ENCODE measurements at regions not wholly inside any gene's neighbourhood (a gene's known extent, or its start where the extent isn't known, plus 50 kb on each side); places are given as distances from the start of the nearest gene placed in this dataset.
"Not testable (repeated sequence)": the region's sequence is repeated elsewhere in the genome, so short reads cannot be mapped to it uniquely, and the experiment has no call there.

DNA sequence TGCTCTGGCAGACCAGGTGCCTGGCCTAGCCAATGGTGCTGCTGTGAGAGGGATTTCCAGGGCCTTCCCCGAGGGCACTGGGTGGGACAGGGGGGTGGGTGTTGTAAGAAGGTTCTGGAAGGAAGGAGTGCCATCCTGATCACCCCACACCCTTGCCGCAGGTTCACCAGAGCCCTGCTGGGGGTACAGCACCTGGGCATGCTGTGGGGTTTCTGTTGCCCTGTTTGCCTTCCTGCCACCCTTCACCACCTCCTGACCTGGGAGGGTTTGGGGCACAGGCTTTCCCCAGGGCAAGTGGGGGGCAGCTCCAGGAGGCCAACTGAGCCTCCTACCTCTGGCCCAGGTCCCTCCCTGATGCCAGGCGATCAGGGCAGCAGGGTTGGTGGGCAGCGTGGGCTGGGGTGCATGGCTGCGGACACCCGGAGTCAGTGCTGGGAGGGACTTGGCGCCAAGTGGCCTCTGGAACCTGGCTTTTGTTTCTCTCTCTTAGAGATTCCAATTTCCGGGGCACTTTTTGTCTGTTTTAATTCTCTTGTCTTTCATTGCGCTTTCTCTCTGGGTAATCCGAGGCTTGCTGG is 318.8 kb downstream of the PTPRU start:
- no peak for DNase-seq (ENCODE audit: extremely low read depth in 1 of 2, low read depth in 1 of 2)

GRCh38 chr1:29554208-29554778 is 318.0 kb downstream of the PTPRU start:
- DNase-seq (ENCODE audit: extremely low read depth in 1 of 2, low read depth in 1 of 2) = no peak

DNA sequence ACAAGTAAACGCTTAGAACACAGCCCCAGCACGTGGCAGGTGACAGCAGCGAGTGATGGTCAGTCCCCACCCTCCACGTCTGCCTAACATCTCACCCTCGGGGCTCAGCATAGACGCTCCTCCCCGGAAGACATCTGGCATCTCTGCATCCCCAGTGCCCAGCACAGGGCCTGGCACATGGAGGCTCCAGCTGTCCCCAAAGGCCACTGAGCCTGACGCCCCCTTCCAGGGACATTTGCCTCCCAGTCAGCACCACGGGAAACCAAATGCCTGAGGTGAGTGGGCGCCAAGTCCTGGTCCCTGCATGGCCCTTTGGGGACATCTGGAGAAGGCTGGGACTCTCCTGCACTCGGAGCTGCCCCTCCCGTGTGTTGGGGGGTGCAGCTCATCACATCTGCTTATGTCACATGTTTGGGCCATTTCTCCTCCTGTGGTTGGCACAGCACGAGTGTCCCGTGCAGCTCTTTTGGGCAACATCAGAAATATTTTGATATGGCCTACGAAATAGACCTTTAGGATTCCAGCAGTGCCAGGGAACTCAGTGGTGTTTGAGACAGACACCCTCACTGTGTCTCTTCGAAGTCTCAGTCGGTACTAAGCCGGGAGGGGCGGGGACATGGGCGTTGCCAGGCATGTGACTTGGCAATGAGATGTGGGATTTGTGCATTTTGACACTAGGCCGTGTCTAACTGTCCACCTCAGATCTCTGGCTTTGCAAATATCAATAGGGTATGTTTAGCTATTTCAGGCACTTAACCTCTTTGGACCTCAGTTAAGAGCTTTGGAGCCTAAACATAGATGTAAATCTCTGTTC is 315.0 kb downstream of the PTPRU start:
- DNase-seq (ENCODE audit: extremely low read depth in 1 of 2, low read depth in 1 of 2) = no peak

DNA sequence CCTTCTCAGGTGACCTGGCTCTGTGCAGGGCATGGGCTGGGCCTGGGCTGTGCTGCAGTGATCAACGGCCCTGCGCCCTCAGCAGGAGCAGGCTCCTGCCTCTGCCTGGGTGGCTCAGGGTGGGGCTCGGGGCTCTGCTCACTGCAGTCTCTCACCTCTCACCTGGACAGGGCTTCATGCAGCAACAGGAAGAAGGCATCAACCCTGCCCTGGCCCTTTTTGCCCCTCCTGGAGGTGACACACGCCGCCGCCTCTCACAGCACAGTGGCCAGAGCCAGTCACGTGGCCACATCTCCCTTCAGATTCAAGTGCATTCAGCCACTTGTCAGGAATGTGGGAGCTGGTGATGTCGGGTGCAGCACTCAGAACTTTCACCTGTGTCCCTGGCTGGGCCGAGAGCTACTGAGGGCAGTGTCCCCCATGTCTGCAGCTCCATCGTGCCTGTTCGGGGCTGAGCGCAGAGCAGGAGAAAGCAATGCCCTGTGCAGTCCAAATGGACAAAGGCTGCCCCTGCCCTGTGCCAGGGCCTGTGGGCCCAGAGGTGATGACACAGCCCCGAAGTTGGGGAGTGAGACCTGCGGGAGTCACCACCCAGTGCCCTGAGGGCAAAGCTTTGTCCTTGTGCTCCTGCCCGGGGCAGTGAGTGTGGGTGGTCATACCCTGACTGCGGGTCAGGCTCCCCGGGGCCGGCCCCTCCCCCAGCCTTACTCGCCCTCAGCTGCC is 314.0 kb downstream of the PTPRU start:
- DNase-seq (ENCODE audit: extremely low read depth in 1 of 2, low read depth in 1 of 2) = no peak

DNA sequence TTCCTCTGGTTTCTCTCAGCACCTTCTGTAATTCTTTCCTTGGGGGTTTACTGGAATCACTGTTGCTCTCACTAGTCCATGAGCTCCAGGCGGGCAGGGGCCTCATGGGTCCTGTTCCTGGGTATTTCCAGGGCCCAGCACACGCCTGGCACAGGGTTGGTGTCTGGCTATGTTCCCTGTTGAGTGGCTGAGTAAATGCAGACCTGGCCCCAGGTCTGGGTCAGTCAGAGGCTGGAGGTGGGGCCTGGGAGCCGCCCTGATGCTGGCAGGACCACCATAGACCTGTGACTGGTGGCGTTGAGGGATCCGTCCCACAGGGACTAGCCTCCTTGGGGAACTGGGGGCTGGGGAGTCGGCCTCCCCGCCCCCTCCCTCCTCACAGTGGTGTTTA is 313.4 kb downstream of the PTPRU start:
- not testable (repeated sequence) for DNase-seq (ENCODE audit: extremely low read depth in 1 of 2, low read depth in 1 of 2)

DNA sequence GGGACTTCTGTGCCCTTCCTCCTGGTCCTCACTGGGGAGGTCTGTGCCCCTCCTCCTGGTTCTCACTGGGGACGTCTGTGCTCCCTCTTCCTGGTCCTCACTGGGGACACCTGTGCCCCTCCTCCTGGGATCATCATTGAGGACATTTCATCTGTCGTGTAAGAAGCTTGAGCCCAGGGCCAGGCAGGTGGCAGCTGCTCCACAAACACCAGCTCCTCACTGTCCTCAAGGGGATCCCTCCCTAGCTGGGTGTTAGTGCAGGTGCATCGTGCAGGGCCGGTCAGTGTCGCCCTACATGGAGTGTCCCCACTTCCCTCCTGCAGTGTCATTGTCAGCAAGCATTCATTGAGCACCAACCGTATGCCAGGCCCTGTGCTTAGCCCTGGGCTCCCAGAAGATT is 312.7 kb downstream of the PTPRU start:
- DNase-seq (ENCODE audit: extremely low read depth in 1 of 2, low read depth in 1 of 2) = no peak

DNA sequence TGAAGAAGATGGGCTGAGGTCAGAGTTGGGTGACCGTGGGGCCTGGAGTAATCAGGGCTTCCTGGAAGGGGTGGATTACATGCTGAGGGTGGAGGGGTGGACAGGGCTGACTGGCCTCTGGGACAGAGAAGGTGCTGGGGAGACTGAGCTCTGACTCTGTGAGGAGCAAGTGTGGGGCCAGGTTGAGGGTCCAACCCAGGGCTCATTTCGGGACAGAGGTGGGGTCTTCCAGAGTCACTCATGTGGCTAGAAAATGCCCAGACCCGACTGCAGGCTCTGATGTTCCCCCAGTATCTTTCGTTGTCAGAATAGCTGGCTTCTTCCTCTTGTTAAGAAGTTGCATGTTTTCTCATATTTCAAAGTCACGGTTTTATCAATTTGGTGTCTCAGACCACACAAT is 311.8 kb downstream of the PTPRU start:
- no peak for DNase-seq (ENCODE audit: extremely low read depth in 1 of 2, low read depth in 1 of 2)

DNA sequence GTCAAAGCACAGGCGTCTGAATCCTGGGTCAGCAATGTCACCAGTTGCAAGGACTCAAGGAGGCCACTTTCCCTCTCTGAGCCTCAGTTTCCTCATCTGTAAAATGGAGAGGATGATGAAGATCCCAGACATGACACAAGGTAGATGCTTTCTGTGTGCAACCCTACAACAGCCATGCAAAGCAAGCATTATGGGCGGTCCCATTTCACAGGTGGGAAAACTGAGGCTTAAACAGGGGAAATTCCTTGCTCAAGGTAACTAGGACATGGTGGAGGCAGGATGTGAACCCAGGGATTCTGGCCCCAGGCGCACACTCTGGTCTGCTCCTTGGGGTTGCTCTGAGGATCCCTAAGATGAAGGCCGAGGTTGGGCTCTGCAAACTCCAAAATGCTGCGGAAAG is 311.0 kb downstream of the PTPRU start:
- no peak for DNase-seq (ENCODE audit: extremely low read depth in 1 of 2, low read depth in 1 of 2)

- DNase-seq (ENCODE audit: extremely low read depth in 1 of 2, low read depth in 1 of 2) = no peak
Observed at GRCh38 chr1:29546496-29546895, 310.2 kb downstream of the PTPRU start.

GRCh38 chr1:29544406-29544805 is 308.1 kb downstream of the PTPRU start:
- no peak for DNase-seq (ENCODE audit: extremely low read depth in 1 of 2, low read depth in 1 of 2)

- no peak for DNase-seq (ENCODE audit: extremely low read depth in 1 of 2, low read depth in 1 of 2)
Observed at GRCh38 chr1:29543586-29543985, 307.3 kb downstream of the PTPRU start.

GRCh38 chr1:29542548-29542947 is 306.2 kb downstream of the PTPRU start:
- no peak for DNase-seq (ENCODE audit: extremely low read depth in 1 of 2, low read depth in 1 of 2)

GRCh38 chr1:29541631-29542030 is 305.3 kb downstream of the PTPRU start:
- no peak for DNase-seq (ENCODE audit: extremely low read depth in 1 of 2, low read depth in 1 of 2)

DNA sequence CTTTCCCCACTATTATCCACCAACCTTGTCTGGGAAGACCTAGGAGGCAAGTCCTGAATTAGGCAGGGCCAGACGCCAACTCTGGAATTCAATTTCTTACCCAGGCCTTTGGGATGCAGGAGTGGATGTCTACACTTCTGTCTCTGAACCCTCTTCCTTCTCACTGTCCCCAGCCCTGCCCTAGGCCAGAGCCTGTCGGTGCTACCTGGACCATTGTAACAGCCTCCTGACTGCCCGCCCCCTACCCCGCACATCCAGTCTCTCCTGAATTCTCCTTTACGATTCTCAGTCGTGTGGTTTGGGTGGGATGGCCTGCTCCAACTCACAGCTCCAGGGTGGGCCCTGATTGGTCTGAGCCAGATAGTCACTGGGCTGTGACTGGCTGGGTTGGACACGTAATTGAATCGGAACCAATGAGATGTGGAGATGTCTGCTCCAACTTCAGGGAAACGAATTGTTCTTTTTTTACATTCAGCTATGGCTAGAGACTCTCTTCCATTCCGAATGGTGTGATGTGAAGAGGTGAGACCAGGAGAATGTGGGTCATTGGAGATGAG is 304.6 kb downstream of the PTPRU start:
- no peak for DNase-seq (ENCODE audit: extremely low read depth in 1 of 2, low read depth in 1 of 2)

- no peak for DNase-seq (ENCODE audit: extremely low read depth in 1 of 2, low read depth in 1 of 2)
Observed at GRCh38 chr1:29539971-29540370, 303.6 kb downstream of the PTPRU start.

DNA sequence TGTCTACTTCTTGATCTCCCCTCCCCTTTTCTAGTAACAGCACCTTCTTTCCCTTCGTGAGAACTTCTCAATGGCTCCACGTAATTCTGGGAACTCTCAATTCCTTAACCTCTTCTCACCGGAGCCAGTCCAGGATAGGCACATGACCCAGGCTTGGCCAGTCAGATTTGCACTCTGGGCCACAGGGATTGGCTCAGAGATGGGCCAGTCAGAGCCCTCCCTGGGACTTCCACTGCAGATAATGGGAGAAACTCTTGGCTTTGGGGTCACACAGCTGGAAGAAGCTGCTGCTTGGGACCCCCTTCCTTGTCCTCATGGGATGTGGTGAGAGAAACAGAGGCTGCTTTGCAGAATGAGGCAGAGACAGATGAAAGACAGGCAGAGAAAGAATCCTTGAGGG is 302.3 kb downstream of the PTPRU start:
- DNase-seq (ENCODE audit: extremely low read depth in 1 of 2, low read depth in 1 of 2) = no peak

GRCh38 chr1:29532751-29533150 is 296.4 kb downstream of the PTPRU start:
- no peak for DNase-seq (ENCODE audit: extremely low read depth in 1 of 2, low read depth in 1 of 2)

DNA sequence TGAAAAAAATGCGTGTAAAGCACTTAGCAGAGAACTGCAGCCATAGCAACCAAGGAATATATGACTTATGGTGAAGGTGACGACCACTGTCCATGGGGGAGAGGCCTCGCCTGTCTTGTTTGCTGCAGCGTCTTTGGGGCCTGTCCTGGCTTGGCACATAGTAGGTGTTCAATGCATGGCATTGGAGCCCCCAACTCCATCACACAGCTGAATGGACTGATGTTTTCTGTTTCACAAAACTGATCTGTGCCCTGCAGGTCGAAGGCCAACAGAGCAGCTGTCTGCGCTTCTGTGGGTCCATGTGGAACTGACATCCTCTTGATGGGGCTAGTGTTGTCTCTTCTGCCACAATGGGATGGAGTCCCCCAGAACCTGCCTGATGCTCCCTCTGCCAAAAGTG is 296.0 kb downstream of the PTPRU start:
- DNase-seq (ENCODE audit: extremely low read depth in 1 of 2, low read depth in 1 of 2) = no peak

DNA sequence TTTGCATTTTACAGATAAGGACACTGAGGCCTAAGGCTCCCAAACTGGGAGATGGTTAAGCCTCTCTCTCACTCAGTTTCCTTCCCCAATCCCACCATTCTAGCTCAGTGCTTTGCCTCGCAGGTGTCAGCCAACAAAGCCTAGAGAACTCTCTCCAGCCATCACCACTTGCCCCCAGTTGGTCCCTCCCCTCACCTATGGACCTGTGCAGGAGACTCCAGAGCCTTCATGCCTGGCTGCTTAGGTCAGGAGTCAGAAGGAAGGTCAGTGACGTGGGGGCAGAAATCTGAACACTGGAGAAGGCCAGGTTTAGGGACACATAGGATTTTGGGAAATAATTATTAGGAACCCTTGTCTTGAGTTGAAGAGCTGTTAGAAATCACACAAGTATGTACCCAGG is 295.3 kb downstream of the PTPRU start:
- DNase-seq (ENCODE audit: extremely low read depth in 1 of 2, low read depth in 1 of 2) = no peak

DNA sequence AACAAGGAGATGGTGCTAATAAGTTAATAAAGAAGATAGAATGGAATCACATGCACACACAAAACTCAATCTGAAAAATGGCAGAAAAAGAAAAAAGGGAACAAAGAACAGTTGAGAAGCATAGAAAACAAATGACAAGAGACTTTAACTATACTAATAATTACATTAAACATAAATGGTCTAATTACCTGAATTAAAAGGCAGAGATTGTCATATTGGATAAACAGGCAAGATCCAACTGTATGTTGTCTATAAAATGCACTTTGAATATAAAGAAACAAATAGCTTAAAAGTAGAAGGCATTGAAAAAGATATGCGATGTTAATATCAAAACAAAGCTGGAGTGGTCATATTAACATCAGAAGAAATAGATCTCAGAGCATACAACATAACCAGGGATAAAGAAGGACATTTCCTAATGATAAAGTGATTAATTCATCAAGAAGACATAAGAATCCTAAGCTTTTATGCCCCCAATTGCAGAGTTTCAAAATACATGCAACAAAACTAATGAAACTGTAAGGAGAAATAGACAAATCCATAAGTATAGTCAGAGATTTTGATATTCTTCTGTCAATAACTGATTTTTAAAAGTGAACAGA is 293.5 kb downstream of the PTPRU start:
- DNase-seq (ENCODE audit: extremely low read depth in 1 of 2, low read depth in 1 of 2) = no peak
